Gastrocnemius medialis (tissue), 4 donors: ENCODE measurements at regions not wholly inside any gene's neighbourhood (a gene's known extent, or its start where the extent isn't known, plus 50 kb on each side); places are given as distances from the start of the nearest gene placed in this dataset.

Experiments
- CTCF ChIP-seq, 5 experiments: fragments of 450-650 bp in 3 of 5; fragments of 200-600 bp in 2 of 5; sonication (generic) in 2 of 5; IDR thresholded peaks in 4 of 5; conservative IDR thresholded peaks in 1 of 5; 1 replicate in 4 of 5; 2 replicates in 1 of 5; pipeline ENCODE4 v1.5.1; 2016 to 2019; ENCODE audit warnings: antibody characterized with exemption in 5 of 5, mild to moderate bottlenecking in 3 of 5, moderate library complexity in 3 of 5
- POLR2A ChIP-seq, 2 donors: fragments of 450-650 bp; IDR thresholded peaks; one replicate each; pipeline ENCODE4 v1.6.1; 2017; ENCODE audit warnings: antibody characterized with exemption in 2 of 2, mild to moderate bottlenecking in 2 of 2, moderate library complexity in 2 of 2

DNA sequence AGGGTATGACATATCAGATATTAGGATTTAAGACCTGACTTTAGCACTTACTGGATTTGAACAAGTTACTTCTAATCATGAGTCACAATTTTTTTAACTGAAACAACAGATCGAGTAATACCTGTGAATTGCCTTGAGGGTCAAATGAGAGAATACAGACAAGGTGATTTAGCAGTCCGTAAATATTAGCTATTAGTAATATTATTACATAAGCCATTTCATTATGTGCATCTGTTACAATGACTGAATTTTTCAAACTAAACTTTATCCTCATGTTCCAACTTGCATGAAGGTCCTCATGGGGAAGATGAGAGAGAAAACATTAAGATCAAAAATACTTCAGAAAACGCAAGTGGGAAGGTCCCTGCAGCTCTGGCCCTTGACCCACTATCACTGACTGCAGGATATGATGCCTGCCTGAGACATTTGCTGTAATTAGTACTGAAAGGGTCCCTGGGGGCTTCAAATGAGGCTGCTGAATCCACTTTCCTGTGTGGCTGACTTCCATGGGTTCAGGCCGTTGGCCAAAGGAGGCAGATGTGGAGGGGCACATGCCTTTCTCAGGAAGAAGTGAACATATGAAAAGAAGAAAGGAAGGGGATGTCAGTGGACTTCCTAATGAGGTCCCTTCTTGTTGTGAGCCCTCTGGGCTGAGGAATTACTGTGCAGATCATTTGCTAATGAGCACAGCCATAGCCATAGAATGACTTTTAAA lies 441.7 kb downstream of the CDH11 start:
- TF ChIP-seq CTCF (IDR thresholded peaks at IDR 0.05 in 4 of 5, conservative IDR thresholded peaks at IDR 0.05 in 1 of 5) (no peak), POLR2A (IDR thresholded peaks at IDR 0.05) (no peak)
